NCI-H2081 (cell line): ENCODE measurements at regions not wholly inside any gene's neighbourhood (a gene's known extent, or its start where the extent isn't known, plus 50 kb on each side); places are given as distances from the start of the nearest gene placed in this dataset.
"Not testable (repeated sequence)": the region's sequence is repeated elsewhere in the genome, so short reads cannot be mapped to it uniquely, and the experiment has no call there.

Source experiments
- DNase-seq, 2 experiments: peaks; one replicate each; lab custom pipeline; 2025; lab: John Stamatoyannopoulos, UW

GRCh38 chr18:39454866-39455265, 1889.3 kb upstream of the CELF4 start:
- no peak for DNase-seq

- peak in 1 of 2 experiments; percentile 11 for DNase-seq
These were observed 1888.3 kb upstream of the CELF4 start for GRCh38 chr18:39453882-39454281.

- DNase-seq = no peak
These were observed 1887.8 kb upstream of the CELF4 start for GRCh38 chr18:39453356-39453755.

GRCh38 chr18:39450958-39451357, 1885.4 kb upstream of the CELF4 start:
- no peak for DNase-seq

- DNase-seq = no peak
These were observed 1884.0 kb upstream of the CELF4 start for GRCh38 chr18:39449566-39449965.

- no peak for DNase-seq
These were observed 1883.3 kb upstream of the CELF4 start for GRCh38 chr18:39448942-39449341.

GRCh38 chr18:39444957-39445356, 1879.4 kb upstream of the CELF4 start:
- DNase-seq = not testable (repeated sequence)

GRCh38 chr18:39441648-39442047, 1876.0 kb upstream of the CELF4 start:
- no peak for DNase-seq

- DNase-seq = no peak
These were observed 1870.4 kb upstream of the CELF4 start for GRCh38 chr18:39435996-39436395.

- no peak for DNase-seq
These were observed 1869.6 kb upstream of the CELF4 start for GRCh38 chr18:39435209-39435608.

GRCh38 chr18:39434223-39434920, 1868.8 kb upstream of the CELF4 start:
- DNase-seq = no peak

GRCh38 chr18:39425172-39425850, 1859.7 kb upstream of the CELF4 start:
- DNase-seq = no peak

- DNase-seq = no peak
These were observed 1858.7 kb upstream of the CELF4 start for GRCh38 chr18:39424261-39424660.

- no peak for DNase-seq
These were observed 1855.7 kb upstream of the CELF4 start for GRCh38 chr18:39421276-39421675.

- no peak for DNase-seq
These were observed 1853.7 kb upstream of the CELF4 start for GRCh38 chr18:39419315-39419714.

- DNase-seq = no peak
These were observed 1849.9 kb upstream of the CELF4 start for GRCh38 chr18:39415471-39415870.

GRCh38 chr18:39414009-39414700, 1848.6 kb upstream of the CELF4 start:
- no peak for DNase-seq

GRCh38 chr18:39406941-39407340, 1841.3 kb upstream of the CELF4 start:
- no peak for DNase-seq

GRCh38 chr18:39403121-39403520, 1837.5 kb upstream of the CELF4 start:
- DNase-seq = no peak

GRCh38 chr18:39399662-39400061, 1834.1 kb upstream of the CELF4 start:
- DNase-seq = no peak

- no peak for DNase-seq
These were observed 1830.6 kb upstream of the CELF4 start for GRCh38 chr18:39396168-39396567.

GRCh38 chr18:39389800-39390379, 1824.3 kb upstream of the CELF4 start:
- peak; percentile 28 to 36 for DNase-seq

- peak in 1 of 2 experiments; percentile 5 for DNase-seq
These were observed 1815.3 kb upstream of the CELF4 start for GRCh38 chr18:39380866-39381265.
